ENCODE measurements at regions not wholly inside any gene's neighbourhood (a gene's known extent, or its start where the extent isn't known, plus 50 kb on each side); places are given as distances from the start of the nearest gene placed in this dataset.

- TF ChIP-seq CTCF (IDR thresholded peaks at IDR 0.05), result no peak
- no peak for TF ChIP-seq POLR2A (IDR thresholded peaks at IDR 0.05)
Measured at GRCh38 chr3:118207271-118207670, 827.4 kb downstream of the IGSF11 start.

Measured in right lobe of liver (tissue), 4 donors.